ENCODE measurements at regions not wholly inside any gene's neighbourhood (a gene's known extent, or its start where the extent isn't known, plus 50 kb on each side); places are given as distances from the start of the nearest gene placed in this dataset.

DNA sequence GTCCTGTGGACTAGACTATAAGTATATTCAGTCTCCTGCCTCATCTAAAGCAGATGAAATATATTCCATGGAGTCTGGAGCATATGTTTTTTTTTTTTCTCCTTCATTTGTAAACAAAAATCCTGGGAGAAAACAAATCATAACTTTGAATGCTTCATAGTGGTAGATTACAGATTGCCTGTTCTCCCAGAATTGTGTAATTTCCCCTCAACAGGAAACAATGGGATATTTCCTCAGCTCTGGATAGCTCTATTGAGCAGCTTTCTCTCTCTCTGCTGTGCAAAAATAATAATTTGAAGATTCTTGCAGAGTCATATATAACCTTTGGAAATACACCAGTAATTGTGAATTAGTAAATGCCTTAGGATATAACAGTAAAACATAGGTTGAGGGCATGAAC lies 1406.6 kb upstream of the ACVR2A start:
- Mint-ChIP-seq H3K4me3 (no peak overlapping the region), H3K27me3 (ENCODE audit: insufficient read depth, low read depth, poor library complexity) (no peaks in the 10 kb centered on the region), H3K27ac (no peak overlapping the region), H3K9me3 (no peaks in the 10 kb centered on the region; the same call in 2 of the 3 replicates), H3K36me3 (ENCODE audit: low read depth) (0 out of 3 replicates have a peak, but pooled peaks cover 2% of the 10 kb centered on the region), H3K4me1 (peaks cover 8% of the 10 kb centered on the region)
- no peak for ATAC-seq
- TF ChIP-seq NANOG (IDR thresholded peaks at IDR 0.05; ENCODE audit: borderline replicate concordance): no peak
- TF ChIP-seq POLR2AphosphoS5 (IDR thresholded peaks at IDR 0.05; ENCODE audit: low read depth): no peak
- no peak for TF ChIP-seq STAT1 (IDR thresholded peaks at IDR 0.05; ENCODE audit: unreplicated experiment)
- no peak for TF ChIP-seq ZNF331 (CRISPR knock-in tag; IDR thresholded peaks at IDR 0.05; ENCODE audit: low read depth)
- TF ChIP-seq, protein P1, sequence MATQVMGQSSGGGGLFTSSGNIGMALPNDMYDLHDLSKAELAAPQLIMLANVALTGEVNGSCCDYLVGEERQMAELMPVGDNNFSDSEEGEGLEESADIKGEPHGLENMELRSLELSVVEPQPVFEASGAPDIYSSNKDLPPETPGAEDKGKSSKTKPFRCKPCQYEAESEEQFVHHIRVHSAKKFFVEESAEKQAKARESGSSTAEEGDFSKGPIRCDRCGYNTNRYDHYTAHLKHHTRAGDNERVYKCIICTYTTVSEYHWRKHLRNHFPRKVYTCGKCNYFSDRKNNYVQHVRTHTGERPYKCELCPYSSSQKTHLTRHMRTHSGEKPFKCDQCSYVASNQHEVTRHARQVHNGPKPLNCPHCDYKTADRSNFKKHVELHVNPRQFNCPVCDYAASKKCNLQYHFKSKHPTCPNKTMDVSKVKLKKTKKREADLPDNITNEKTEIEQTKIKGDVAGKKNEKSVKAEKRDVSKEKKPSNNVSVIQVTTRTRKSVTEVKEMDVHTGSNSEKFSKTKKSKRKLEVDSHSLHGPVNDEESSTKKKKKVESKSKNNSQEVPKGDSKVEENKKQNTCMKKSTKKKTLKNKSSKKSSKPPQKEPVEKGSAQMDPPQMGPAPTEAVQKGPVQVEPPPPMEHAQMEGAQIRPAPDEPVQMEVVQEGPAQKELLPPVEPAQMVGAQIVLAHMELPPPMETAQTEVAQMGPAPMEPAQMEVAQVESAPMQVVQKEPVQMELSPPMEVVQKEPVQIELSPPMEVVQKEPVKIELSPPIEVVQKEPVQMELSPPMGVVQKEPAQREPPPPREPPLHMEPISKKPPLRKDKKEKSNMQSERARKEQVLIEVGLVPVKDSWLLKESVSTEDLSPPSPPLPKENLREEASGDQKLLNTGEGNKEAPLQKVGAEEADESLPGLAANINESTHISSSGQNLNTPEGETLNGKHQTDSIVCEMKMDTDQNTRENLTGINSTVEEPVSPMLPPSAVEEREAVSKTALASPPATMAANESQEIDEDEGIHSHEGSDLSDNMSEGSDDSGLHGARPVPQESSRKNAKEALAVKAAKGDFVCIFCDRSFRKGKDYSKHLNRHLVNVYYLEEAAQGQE (IDR thresholded peaks at IDR 0.05; ENCODE audit: unreplicated experiment): no peak
- no peak for TF ChIP-seq EZH2phosphoT487 (IDR thresholded peaks at IDR 0.05; ENCODE audit: unreplicated experiment)
- TF ChIP-seq ZNF114 (CRISPR knock-in tag; IDR thresholded peaks at IDR 0.05): no peak
- TF ChIP-seq, protein P2, sequence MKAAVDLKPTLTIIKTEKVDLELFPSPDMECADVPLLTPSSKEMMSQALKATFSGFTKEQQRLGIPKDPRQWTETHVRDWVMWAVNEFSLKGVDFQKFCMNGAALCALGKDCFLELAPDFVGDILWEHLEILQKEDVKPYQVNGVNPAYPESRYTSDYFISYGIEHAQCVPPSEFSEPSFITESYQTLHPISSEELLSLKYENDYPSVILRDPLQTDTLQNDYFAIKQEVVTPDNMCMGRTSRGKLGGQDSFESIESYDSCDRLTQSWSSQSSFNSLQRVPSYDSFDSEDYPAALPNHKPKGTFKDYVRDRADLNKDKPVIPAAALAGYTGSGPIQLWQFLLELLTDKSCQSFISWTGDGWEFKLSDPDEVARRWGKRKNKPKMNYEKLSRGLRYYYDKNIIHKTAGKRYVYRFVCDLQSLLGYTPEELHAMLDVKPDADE (IDR thresholded peaks at IDR 0.05): no peak
- Histone ChIP-seq H3F3A (replicated peaks; ENCODE audit: low read depth) (no peaks in the 10 kb centered on the region), H2AFZ (peak overlapping the region; percentile 61; the same call in 1 of the 2 replicates), H3K79me2 (replicated peaks; ENCODE audit: insufficient read depth) (no peaks in the 10 kb centered on the region), H3K4me1 (ENCODE audit: insufficient read depth) (peaks cover 6% of the 10 kb centered on the region; the same call in 1 of the 2 replicates), H3K27ac (ENCODE audit: low read depth) (no peak overlapping the region), H3K4me2 (no peak overlapping the region), H3K9me2 (ENCODE audit: insufficient read depth) (no peaks in the 10 kb centered on the region), H3K36me3 (ENCODE audit: insufficient read depth) (no peaks in the 10 kb centered on the region), H4K20me1 (replicated peaks; ENCODE audit: insufficient read depth) (no peaks in the 10 kb centered on the region), H3K27me3 (ENCODE audit: insufficient read depth) (no peaks in the 10 kb centered on the region), H3K4me3 (no peak overlapping the region)
- no peak for DNase-seq (ENCODE audit: low spot score)

DNA sequence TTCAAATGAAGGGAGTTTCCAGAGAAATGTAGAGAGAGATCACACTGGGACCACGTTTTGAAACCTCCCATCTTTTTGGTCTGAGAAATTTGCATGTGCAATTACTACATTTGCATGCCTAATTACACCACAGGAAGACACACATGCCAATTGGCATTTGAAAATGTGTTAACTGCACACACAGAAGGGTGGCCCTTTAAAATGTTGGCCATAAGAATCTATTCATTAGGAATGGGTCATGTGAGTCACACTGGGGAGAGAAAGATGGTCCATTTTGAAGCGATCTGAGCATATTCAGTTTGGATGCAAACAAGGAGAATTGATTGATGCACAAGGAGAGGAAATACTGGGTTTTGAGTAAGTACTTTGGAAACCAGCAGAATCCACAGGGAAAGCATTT lies 1407.1 kb upstream of the ACVR2A start:
- peaks cover 6% of the 10 kb centered on the region; the same call in 1 of the 2 replicates for H3K4me1 ChIP-seq (ENCODE audit: insufficient read depth)
- no peak overlapping the region for H3K4me3 Mint-ChIP-seq
- peak overlapping the region; percentile 61; the same call in 1 of the 2 replicates for H2AFZ ChIP-seq
- H3K4me3 ChIP-seq: no peak overlapping the region
- H3K4me1 Mint-ChIP-seq: peaks cover 8% of the 10 kb centered on the region
- H3K9me3 Mint-ChIP-seq: no peaks in the 10 kb centered on the region; the same call in 2 of the 3 replicates
- H3K79me2 ChIP-seq (replicated peaks; ENCODE audit: insufficient read depth): no peaks in the 10 kb centered on the region
- DNase-seq (ENCODE audit: low spot score): no peak
- H3K36me3 Mint-ChIP-seq (ENCODE audit: low read depth): 0 out of 3 replicates have a peak, but pooled peaks cover 2% of the 10 kb centered on the region
- H3K9me2 ChIP-seq (ENCODE audit: insufficient read depth): no peaks in the 10 kb centered on the region
- no peaks in the 10 kb centered on the region for H3K27me3 Mint-ChIP-seq (ENCODE audit: insufficient read depth, low read depth, poor library complexity)
- no peaks in the 10 kb centered on the region for H4K20me1 ChIP-seq (replicated peaks; ENCODE audit: insufficient read depth)
- no peaks in the 10 kb centered on the region for H3K27me3 ChIP-seq (ENCODE audit: insufficient read depth)
- no peak for ATAC-seq
- H3K4me2 ChIP-seq: no peak overlapping the region
- H3K27ac ChIP-seq (ENCODE audit: low read depth): no peak overlapping the region
- no peaks in the 10 kb centered on the region for H3F3A ChIP-seq (replicated peaks; ENCODE audit: low read depth)
- no peak overlapping the region for H3K27ac Mint-ChIP-seq
- H3K36me3 ChIP-seq (ENCODE audit: insufficient read depth): no peaks in the 10 kb centered on the region
- no peak for TF ChIP-seq JUNB (IDR thresholded peaks at IDR 0.05; ENCODE audit: unreplicated experiment)
- TF ChIP-seq, protein P1 (IDR thresholded peaks at IDR 0.05; ENCODE audit: unreplicated experiment): no peak

Measured in GM23338 (cell line).